ENCODE measurements at regions not wholly inside any gene's neighbourhood (a gene's known extent, or its start where the extent isn't known, plus 50 kb on each side); places are given as distances from the start of the nearest gene placed in this dataset.

GRCh38 chr5:167315762-167316161 is 975.7 kb upstream of the WWC1 start:
- no peaks in the 10 kb centered on the region for H3K36me3 ChIP-seq
- H3K27me3 ChIP-seq: no peaks in the 10 kb centered on the region
- intact Hi-C loops (cut with DNase I): no loop called here
- no peak for DNase-seq
- H3K4me3 ChIP-seq (replicated peaks in 1 of 3): no peak overlapping the region
- TF ChIP-seq CTCF (IDR thresholded peaks at IDR 0.05) (no peak), POLR2A (IDR thresholded peaks at IDR 0.05) (no peak)
- WGBS, 2 donors: 88 to 90% methylated on average over 2 of the region's 2 CpGs
- H3K27ac ChIP-seq: no peak overlapping the region
- no peaks in the 10 kb centered on the region for H3K9me3 ChIP-seq
- H3K4me1 ChIP-seq: no peaks in the 10 kb centered on the region

DNA sequence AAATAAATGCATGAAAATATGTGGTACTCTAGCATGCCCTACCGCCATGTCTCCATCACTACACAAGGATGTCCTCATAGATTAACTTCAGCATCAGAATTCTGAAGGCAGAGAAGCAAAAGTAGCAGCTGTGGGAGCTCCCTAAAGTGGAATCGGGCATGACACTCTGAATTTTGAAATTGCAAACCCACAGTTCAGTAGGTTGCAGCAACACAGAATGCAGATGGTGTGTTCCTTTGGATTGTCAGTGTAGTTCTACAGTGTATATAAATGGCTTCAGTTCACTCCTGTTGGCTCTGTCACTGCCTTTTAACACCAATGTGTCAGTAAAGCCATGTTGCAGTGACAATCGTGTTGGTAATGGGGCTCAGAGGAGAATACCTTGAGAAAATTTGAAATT is 973.6 kb upstream of the WWC1 start:
- no peak overlapping the region for H3K27ac ChIP-seq
- H3K27me3 ChIP-seq: no peaks in the 10 kb centered on the region
- no peak for TF ChIP-seq POLR2A (IDR thresholded peaks at IDR 0.05)
- no peak for TF ChIP-seq CTCF (IDR thresholded peaks at IDR 0.05)
- H3K9me3 ChIP-seq: no peaks in the 10 kb centered on the region
- no peaks in the 10 kb centered on the region for H3K4me1 ChIP-seq
- DNase-seq: no peak
- H3K36me3 ChIP-seq: no peaks in the 10 kb centered on the region
- 79 to 90% methylated on average over 3 of the region's 3 CpGs for WGBS, 2 donors
- no peak overlapping the region for H3K4me3 ChIP-seq (replicated peaks in 1 of 3)
- intact Hi-C loops (cut with DNase I): no loop called here

- intact Hi-C loops (cut with DNase I): no loop called here
- Histone ChIP-seq H3K4me3 (replicated peaks in 1 of 3) (no peak overlapping the region), H3K36me3 (no peaks in the 10 kb centered on the region), H3K9me3 (no peaks in the 10 kb centered on the region), H3K4me1 (no peaks in the 10 kb centered on the region), H3K27ac (no peak overlapping the region), H3K27me3 (no peaks in the 10 kb centered on the region)
- TF ChIP-seq POLR2A (IDR thresholded peaks at IDR 0.05) (no peak), CTCF (IDR thresholded peaks at IDR 0.05) (no peak)
- no peak for DNase-seq
- WGBS, 2 donors: 82 to 87% methylated on average over 3 of the region's 3 CpGs
These were observed 972.2 kb upstream of the WWC1 start for GRCh38 chr5:167319243-167319642.

GRCh38 chr5:167320019-167320418 is 971.4 kb upstream of the WWC1 start:
- DNase-seq: no peak
- H3K4me1 ChIP-seq: no peaks in the 10 kb centered on the region
- TF ChIP-seq POLR2A (IDR thresholded peaks at IDR 0.05): no peak
- TF ChIP-seq CTCF (IDR thresholded peaks at IDR 0.05): no peak
- H3K36me3 ChIP-seq: no peaks in the 10 kb centered on the region
- no peak overlapping the region for H3K27ac ChIP-seq
- no peak overlapping the region for H3K4me3 ChIP-seq (replicated peaks in 1 of 3)
- intact Hi-C loops (cut with DNase I): no loop called here
- H3K9me3 ChIP-seq: no peaks in the 10 kb centered on the region
- H3K27me3 ChIP-seq: no peaks in the 10 kb centered on the region

- TF ChIP-seq POLR2A (IDR thresholded peaks at IDR 0.05) (no peak), CTCF (IDR thresholded peaks at IDR 0.05) (no peak)
- Histone ChIP-seq H3K27ac (no peak overlapping the region), H3K27me3 (no peaks in the 10 kb centered on the region), H3K4me1 (no peaks in the 10 kb centered on the region), H3K36me3 (no peaks in the 10 kb centered on the region), H3K4me3 (replicated peaks in 1 of 3) (no peak overlapping the region), H3K9me3 (no peaks in the 10 kb centered on the region)
- intact Hi-C loops (cut with DNase I): no loop called here
- DNase-seq: no peak
- 71 to 81% methylated on average over 5 of the region's 5 CpGs for WGBS, 2 donors
These were observed 959.1 kb upstream of the WWC1 start for GRCh38 chr5:167332309-167332708.

Data from thyroid gland (tissue), 4 donors.